ENCODE measurements at regions not wholly inside any gene's neighbourhood (a gene's known extent, or its start where the extent isn't known, plus 50 kb on each side); places are given as distances from the start of the nearest gene placed in this dataset.

- DNase-seq = no peak
Measured at GRCh38 chr21:27190601-27191000, 223.7 kb upstream of the ADAMTS5 start.

GRCh38 chr21:27189870-27190269 lies 223.0 kb upstream of the ADAMTS5 start:
- no peak for DNase-seq

GRCh38 chr21:27173053-27173452 lies 206.2 kb upstream of the ADAMTS5 start:
- DNase-seq = no peak

GRCh38 chr21:27171707-27172106 lies 204.8 kb upstream of the ADAMTS5 start:
- DNase-seq = no peak

- no peak for DNase-seq
Measured at GRCh38 chr21:27168084-27168483, 201.2 kb upstream of the ADAMTS5 start.

GRCh38 chr21:27164208-27165177 lies 197.6 kb upstream of the ADAMTS5 start:
- no peak for DNase-seq

- DNase-seq = no peak
Measured at GRCh38 chr21:27158967-27159366, 192.1 kb upstream of the ADAMTS5 start.

- DNase-seq = no peak
Measured at GRCh38 chr21:27157097-27157496, 190.2 kb upstream of the ADAMTS5 start.

- no peak for DNase-seq
Measured at GRCh38 chr21:27156666-27157065, 189.8 kb upstream of the ADAMTS5 start.

GRCh38 chr21:27155130-27155500 lies 188.2 kb upstream of the ADAMTS5 start:
- DNase-seq = no peak

GRCh38 chr21:27154451-27155129 lies 187.7 kb upstream of the ADAMTS5 start:
- no peak for DNase-seq

- DNase-seq = no peak
Measured at GRCh38 chr21:27152996-27153395, 186.1 kb upstream of the ADAMTS5 start.

- no peak for DNase-seq
Measured at GRCh38 chr21:27149034-27149433, 182.1 kb upstream of the ADAMTS5 start.

- no peak for DNase-seq
Measured at GRCh38 chr21:27146268-27146667, 179.4 kb upstream of the ADAMTS5 start.

GRCh38 chr21:27145134-27145798 lies 178.4 kb upstream of the ADAMTS5 start:
- no peak for DNase-seq

GRCh38 chr21:27143476-27143875 lies 176.6 kb upstream of the ADAMTS5 start:
- DNase-seq = no peak

- DNase-seq = no peak
Measured at GRCh38 chr21:27139526-27139925, 172.6 kb upstream of the ADAMTS5 start.

GRCh38 chr21:27134516-27134915 lies 167.6 kb upstream of the ADAMTS5 start:
- no peak for DNase-seq

- DNase-seq = no peak
Measured at GRCh38 chr21:27132266-27132665, 165.4 kb upstream of the ADAMTS5 start.

GRCh38 chr21:27130154-27130553 lies 163.3 kb upstream of the ADAMTS5 start:
- no peak for DNase-seq

- no peak for DNase-seq
Measured at GRCh38 chr21:27129694-27130093, 162.8 kb upstream of the ADAMTS5 start.

GRCh38 chr21:27129215-27129614 lies 162.3 kb upstream of the ADAMTS5 start:
- no peak for DNase-seq

GRCh38 chr21:27126140-27126539 lies 159.3 kb upstream of the ADAMTS5 start:
- DNase-seq = no peak

GRCh38 chr21:27122686-27123085 lies 155.8 kb upstream of the ADAMTS5 start:
- DNase-seq = no peak

All from NCI-H2029 treated with DMSO at 0.1 percent for 48 hours (cell line).